GM12878 (cell line): ENCODE measurements at regions not wholly inside any gene's neighbourhood (a gene's known extent, or its start where the extent isn't known, plus 50 kb on each side); places are given as distances from the start of the nearest gene placed in this dataset.

Source experiments
- ATAC-seq: fragments of 200-7000 bp; cut with Tn5 transposase; 3 replicates; pipeline ENCODE4 v1.9.1; 2020; ENCODE audit warnings: mild to moderate bottlenecking, moderate library complexity
- BruUV-seq: library from RNA; stranded (reverse); fragments of 400-500 nt; replicated peaks from 2 replicates; lab custom pipeline; 2021; lab: Mats Ljungman, UMichigan
- CTCF ChIA-PET: fragments of 300-600 bp; sonication (Branson Sonifier 250); formaldehyde crosslinking; extraction: SDS; loops from one replicate; lab custom pipeline; 2021; ENCODE audit warnings: inconsistent platforms; lab: Yijun Ruan, JAX
- POLR2A ChIA-PET: fragments of 350-600 bp; formaldehyde crosslinking; extraction: SDS; loops from one replicate; lab custom pipeline; 2021; ENCODE audit warnings: inconsistent platforms; lab: Charles Lee
- RAD21 ChIA-PET: fragments of 300-600 bp; sonication (Branson Sonifier 250); formaldehyde crosslinking; loops from one replicate; lab custom pipeline; 2023; ENCODE audit warnings: antibody characterized with exemption; ENCODE audit not compliant: unreplicated experiment; lab: Charles Lee
- SMC1A ChIA-PET: fragments of 300-600 bp; sonication (Branson Sonifier 250); formaldehyde crosslinking; loops from one replicate; lab custom pipeline; 2023; ENCODE audit not compliant: unreplicated experiment, uncharacterized antibody; lab: Charles Lee
- DNase-seq: peaks from one replicate; pipeline ENCODE4 v3.0.0-alpha.2; 2011; ENCODE audit warnings: low read depth, low spot score
- FAIRE-seq: peaks from 3 replicates; lab custom pipeline; 2011; peaks lifted over from hg19 to GRCh38; lab: Jason Lieb, UNC
- H2AFZ ChIP-seq: 2 replicates; pipeline ENCODE4 v1.6.0; 2011; ENCODE audit warnings: low read depth, low read length, control low read depth; ENCODE audit not compliant: control insufficient read depth
- H3K27ac ChIP-seq: 2 replicates; pipeline ENCODE4 v1.5.1; 2011; ENCODE audit warnings: control low read depth; ENCODE audit not compliant: control insufficient read depth, insufficient read depth
- H3K27me3 ChIP-seq, 2 experiments: replicated peaks in 1 of 2; 2 replicates each; pipeline versions ENCODE4 v1.6.0 to v1.6.1; 2011; ENCODE audit warnings: low read length in 1 of 2; ENCODE audit not compliant: control insufficient read depth in 2 of 2, insufficient read depth in 2 of 2
- H3K36me3 ChIP-seq, 2 experiments: 2 replicates each; pipeline ENCODE4 v1.5.1; 2011; ENCODE audit warnings: low read length in 1 of 2; ENCODE audit not compliant: control insufficient read depth in 2 of 2, insufficient read depth in 2 of 2
- H3K4me1 ChIP-seq: 2 replicates; pipeline ENCODE4 v1.6.1; 2011; ENCODE audit warnings: mild to moderate bottlenecking, low read length, moderate library complexity, mixed read lengths; ENCODE audit not compliant: control insufficient read depth, insufficient read depth
- H3K4me2 ChIP-seq: 2 replicates; pipeline ENCODE4 v1.6.0; 2011; ENCODE audit warnings: control low read depth; ENCODE audit not compliant: control insufficient read depth, insufficient read depth
- H3K4me3 ChIP-seq: fragments of 200-600 bp; sonication (generic); 2 replicates; pipeline ENCODE4 v1.5.1; 2016
- H3K79me2 ChIP-seq: 2 replicates; pipeline ENCODE4 v1.6.0; 2011; ENCODE audit warnings: low read length; ENCODE audit not compliant: control insufficient read depth, insufficient read depth
- H3K9ac ChIP-seq: 2 replicates; pipeline ENCODE4 v1.8.0; 2011; ENCODE audit warnings: low read length, control low read depth, mixed read lengths; ENCODE audit not compliant: control insufficient read depth, insufficient read depth
- H3K9me3 ChIP-seq: replicated peaks from 3 replicates; pipeline ENCODE4 v1.5.1; 2011; ENCODE audit warnings: mild to moderate bottlenecking, low read length; ENCODE audit not compliant: control insufficient read depth, insufficient read depth
- H4K20me1 ChIP-seq: 2 replicates; pipeline ENCODE4 v1.6.0; 2011; ENCODE audit not compliant: control insufficient read depth, insufficient read depth
- CREM ChIP-seq: IDR thresholded peaks from 2 replicates; pipeline ENCODE4 v1.6.1; 2014; ENCODE audit warnings: antibody characterized with exemption, low read depth
- ELK1 ChIP-seq: IDR thresholded peaks from 2 replicates; pipeline ENCODE4 v1.6.1; 2012; ENCODE audit warnings: low read depth, low read length, improper control_type of control experiment
- IKZF1 ChIP-seq: fragments of 450-650 bp; conservative IDR thresholded peaks from 2 replicates; pipeline ENCODE4 v1.6.1; 2017; ENCODE audit warnings: antibody characterized with exemption, mild to moderate bottlenecking
- NR2F1 ChIP-seq: fragments of 450-650 bp; conservative IDR thresholded peaks from 2 replicates; pipeline ENCODE4 v1.6.1; 2017; ENCODE audit warnings: mild to moderate bottlenecking
- RB1 ChIP-seq: fragments of 450-650 bp; formaldehyde crosslinking; IDR thresholded peaks from 2 replicates; pipeline ENCODE4 v1.6.1; 2017; ENCODE audit warnings: mild to moderate bottlenecking, borderline replicate concordance
- SIN3A ChIP-seq: IDR thresholded peaks from 2 replicates; pipeline ENCODE4 v1.6.1; 2012; ENCODE audit warnings: low read depth, low read length, improper control_type of control experiment
- TARDBP ChIP-seq: IDR thresholded peaks from 2 replicates; pipeline ENCODE4 v1.6.1; 2016; ENCODE audit warnings: borderline replicate concordance
- TBL1XR1 ChIP-seq: IDR thresholded peaks from 2 replicates; pipeline ENCODE4 v1.6.1; 2012; ENCODE audit warnings: low read depth, low read length, improper control_type of control experiment
- YBX1 ChIP-seq: fragments of 450-650 bp; IDR thresholded peaks from 2 replicates; pipeline ENCODE4 v1.6.1; 2016; ENCODE audit warnings: antibody characterized with exemption
- ZNF217 ChIP-seq: fragments of 450-650 bp; IDR thresholded peaks from 2 replicates; pipeline ENCODE4 v1.6.1; 2017; ENCODE audit warnings: antibody characterized with exemption, mild to moderate bottlenecking
- WGBS: methylation state at CpG from one replicate; pipeline ENCODE4 v1.1.6; 2016; ENCODE audit warnings: low lambda C conversion rate; ENCODE audit not compliant: insufficient replicate concordance, insufficient coverage; ENCODE audit errors: missing lambda C conversion rate; 5-methylcytosine and 5-hydroxymethylcytosine counted together
- in situ Hi-C: fragments of 300-500 bp; cut with MboI; formaldehyde crosslinking; loops from 9 replicates; pipeline ENCODE4 v1.14.3; 2018; ENCODE audit warnings: mixed read lengths
- intact Hi-C: fragments of 100-400 bp; cut with micrococcal nuclease; formaldehyde crosslinking; loops from one replicate; pipeline ENCODE4 v1.14.2; 2022; ENCODE audit not compliant: unreplicated experiment
- TF ChIP-seq, protein P1 (sequence below): fragments of 150-350 bp; IDR thresholded peaks from 2 replicates; pipeline ENCODE4 v1.6.1; 2014; ENCODE audit warnings: mild to moderate bottlenecking, low read depth, low read length
- TF ChIP-seq, protein P2 (sequence below): fragments of 450-650 bp; IDR thresholded peaks from 2 replicates; pipeline ENCODE4 v1.6.1; 2017; ENCODE audit warnings: mild to moderate bottlenecking, moderate library complexity

DNA sequence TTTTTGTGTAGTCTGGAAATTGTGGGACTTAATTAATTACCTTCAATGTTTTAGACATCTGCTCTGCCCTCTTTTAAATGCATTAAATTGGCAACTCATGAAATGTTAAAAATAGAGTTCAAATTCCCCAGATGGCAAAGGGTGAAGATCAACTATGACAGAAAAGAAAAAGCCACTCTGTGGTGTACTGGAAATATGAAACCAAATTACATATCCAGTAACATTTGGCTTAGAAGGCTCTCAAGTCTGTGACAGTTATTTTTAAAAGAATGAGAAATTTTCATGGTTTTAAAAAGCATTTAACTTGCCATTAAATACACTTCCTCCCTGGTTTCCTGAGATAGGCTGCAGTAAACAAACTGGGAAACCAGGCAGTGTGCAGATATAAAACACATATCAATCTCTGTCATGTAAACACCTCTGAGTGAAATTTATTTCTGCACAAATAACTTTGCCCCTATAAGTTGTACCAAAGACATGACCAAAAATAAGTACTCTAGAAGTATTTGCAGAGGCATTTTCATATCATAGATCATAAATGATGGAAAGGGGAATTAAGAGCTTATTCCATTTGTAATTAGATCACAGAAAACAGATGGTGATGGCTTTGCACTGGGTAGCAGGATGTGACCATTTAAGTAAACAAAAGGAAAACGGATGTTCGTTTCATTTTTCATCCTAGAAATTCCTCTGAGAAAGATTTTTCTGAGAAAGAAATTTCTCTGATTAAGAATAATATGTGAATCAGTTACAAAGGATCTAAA, 360.1 kb downstream of the SAMD5 start:
- DNase-seq (no peak), ATAC-seq (no peak)
- no peaks in the 10 kb centered on the region for H3K36me3 ChIP-seq
- ChIA-PET CTCF (no interaction called here), RAD21 (no interaction called here), POLR2A (no interaction called here)
- no TSS peak for BruUV-seq
- no peak overlapping the region for H3K27ac ChIP-seq
- 0% methylated on average over 2 of the region's 2 CpGs for WGBS
- no peaks in the 10 kb centered on the region for H3K79me2 ChIP-seq
- H3K9me3 ChIP-seq, result no peaks in the 10 kb centered on the region
- in situ Hi-C loops (no loop called here), intact Hi-C loops (no loop called here)
- H3K4me1 ChIP-seq, result no peaks in the 10 kb centered on the region
- H3K27me3 ChIP-seq, result no peaks in the 10 kb centered on the region; a peak in 1 of 4 replicates
- H3K9ac ChIP-seq, result no peak overlapping the region
- H2AFZ ChIP-seq, result no peak overlapping the region
- TF ChIP-seq SIN3A (no peak), CREM (no peak), TBL1XR1 (no peak)
- TF ChIP-seq, protein P1, sequence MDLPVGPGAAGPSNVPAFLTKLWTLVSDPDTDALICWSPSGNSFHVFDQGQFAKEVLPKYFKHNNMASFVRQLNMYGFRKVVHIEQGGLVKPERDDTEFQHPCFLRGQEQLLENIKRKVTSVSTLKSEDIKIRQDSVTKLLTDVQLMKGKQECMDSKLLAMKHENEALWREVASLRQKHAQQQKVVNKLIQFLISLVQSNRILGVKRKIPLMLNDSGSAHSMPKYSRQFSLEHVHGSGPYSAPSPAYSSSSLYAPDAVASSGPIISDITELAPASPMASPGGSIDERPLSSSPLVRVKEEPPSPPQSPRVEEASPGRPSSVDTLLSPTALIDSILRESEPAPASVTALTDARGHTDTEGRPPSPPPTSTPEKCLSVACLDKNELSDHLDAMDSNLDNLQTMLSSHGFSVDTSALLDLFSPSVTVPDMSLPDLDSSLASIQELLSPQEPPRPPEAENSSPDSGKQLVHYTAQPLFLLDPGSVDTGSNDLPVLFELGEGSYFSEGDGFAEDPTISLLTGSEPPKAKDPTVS, result no peak
- TF ChIP-seq, all 136 proteins: peak for 0
- H4K20me1 ChIP-seq, result no peaks in the 10 kb centered on the region
- no peak overlapping the region for H3K4me3 ChIP-seq
- SMC1A ChIA-PET, result interaction anchor here (0.7 to 1.1 kb wide), 2 partner anchors 50 to 455 kb away, joined by 3 to 4 read pairs; no protein-coding TSS in a partner anchor
- no peak overlapping the region for H3K4me2 ChIP-seq
- FAIRE-seq, result no peak

DNA sequence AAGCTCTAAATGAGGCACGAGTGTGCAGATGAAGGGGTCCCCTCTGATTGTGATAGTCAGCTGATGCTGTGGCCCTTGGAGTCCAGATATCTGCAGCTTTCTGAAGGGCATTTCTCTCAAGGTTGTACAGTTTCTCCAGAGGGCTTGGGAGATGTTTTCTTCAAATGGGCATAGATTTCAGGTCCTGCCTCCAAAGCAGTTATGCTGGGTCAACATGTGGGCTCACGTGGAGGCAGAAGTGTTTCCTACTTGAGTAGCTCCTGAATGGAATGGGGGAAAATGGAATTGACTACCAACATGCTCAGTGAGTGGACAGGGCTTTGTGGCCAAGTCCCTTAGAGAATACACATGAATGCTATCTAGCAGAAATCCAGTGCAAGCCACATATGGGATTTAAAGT, 360.7 kb downstream of the SAMD5 start:
- intact Hi-C loops, result no loop called here
- H4K20me1 ChIP-seq, result no peaks in the 10 kb centered on the region
- DNase-seq (no peak), ATAC-seq (no peak), FAIRE-seq (no peak)
- BruUV-seq, result no TSS peak
- H3K27me3 ChIP-seq, result no peaks in the 10 kb centered on the region; a peak in 1 of 4 replicates
- in situ Hi-C loops, result no loop called here
- 0% methylated on average over 2 of the region's 2 CpGs for WGBS
- no peak overlapping the region for H3K27ac ChIP-seq
- no peak overlapping the region for H2AFZ ChIP-seq
- H3K79me2 ChIP-seq, result no peaks in the 10 kb centered on the region
- no peak overlapping the region for H3K9ac ChIP-seq
- H3K36me3 ChIP-seq, result no peaks in the 10 kb centered on the region
- CTCF ChIA-PET, result no interaction called here
- H3K4me3 ChIP-seq, result no peak overlapping the region
- POLR2A ChIA-PET, result no interaction called here
- SMC1A ChIA-PET, result interaction anchor here (0.7 kb wide), 1 partner anchor 456 kb away, joined by 4 read pairs; no protein-coding TSS in a partner anchor
- no peaks in the 10 kb centered on the region for H3K9me3 ChIP-seq
- RAD21 ChIA-PET, result no interaction called here
- no peaks in the 10 kb centered on the region for H3K4me1 ChIP-seq
- H3K4me2 ChIP-seq, result no peak overlapping the region
- TF ChIP-seq NR2F1 (no peak), RB1 (no peak), YBX1 (no peak), IKZF1 (no peak), TARDBP (no peak), ZNF217 (no peak), ELK1 (no peak)
- TF ChIP-seq, protein P2, sequence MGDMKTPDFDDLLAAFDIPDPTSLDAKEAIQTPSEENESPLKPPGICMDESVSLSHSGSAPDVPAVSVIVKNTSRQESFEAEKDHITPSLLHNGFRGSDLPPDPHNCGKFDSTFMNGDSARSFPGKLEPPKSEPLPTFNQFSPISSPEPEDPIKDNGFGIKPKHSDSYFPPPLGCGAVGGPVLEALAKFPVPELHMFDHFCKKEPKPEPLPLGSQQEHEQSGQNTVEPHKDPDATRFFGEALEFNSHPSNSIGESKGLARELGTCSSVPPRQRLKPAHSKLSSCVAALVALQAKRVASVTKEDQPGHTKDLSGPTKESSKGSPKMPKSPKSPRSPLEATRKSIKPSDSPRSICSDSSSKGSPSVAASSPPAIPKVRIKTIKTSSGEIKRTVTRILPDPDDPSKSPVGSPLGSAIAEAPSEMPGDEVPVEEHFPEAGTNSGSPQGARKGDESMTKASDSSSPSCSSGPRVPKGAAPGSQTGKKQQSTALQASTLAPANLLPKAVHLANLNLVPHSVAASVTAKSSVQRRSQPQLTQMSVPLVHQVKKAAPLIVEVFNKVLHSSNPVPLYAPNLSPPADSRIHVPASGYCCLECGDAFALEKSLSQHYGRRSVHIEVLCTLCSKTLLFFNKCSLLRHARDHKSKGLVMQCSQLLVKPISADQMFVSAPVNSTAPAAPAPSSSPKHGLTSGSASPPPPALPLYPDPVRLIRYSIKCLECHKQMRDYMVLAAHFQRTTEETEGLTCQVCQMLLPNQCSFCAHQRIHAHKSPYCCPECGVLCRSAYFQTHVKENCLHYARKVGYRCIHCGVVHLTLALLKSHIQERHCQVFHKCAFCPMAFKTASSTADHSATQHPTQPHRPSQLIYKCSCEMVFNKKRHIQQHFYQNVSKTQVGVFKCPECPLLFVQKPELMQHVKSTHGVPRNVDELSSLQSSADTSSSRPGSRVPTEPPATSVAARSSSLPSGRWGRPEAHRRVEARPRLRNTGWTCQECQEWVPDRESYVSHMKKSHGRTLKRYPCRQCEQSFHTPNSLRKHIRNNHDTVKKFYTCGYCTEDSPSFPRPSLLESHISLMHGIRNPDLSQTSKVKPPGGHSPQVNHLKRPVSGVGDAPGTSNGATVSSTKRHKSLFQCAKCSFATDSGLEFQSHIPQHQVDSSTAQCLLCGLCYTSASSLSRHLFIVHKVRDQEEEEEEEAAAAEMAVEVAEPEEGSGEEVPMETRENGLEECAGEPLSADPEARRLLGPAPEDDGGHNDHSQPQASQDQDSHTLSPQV, result no peak
